Peyer's patch (tissue), 4 donors: ENCODE measurements at regions not wholly inside any gene's neighbourhood (a gene's known extent, or its start where the extent isn't known, plus 50 kb on each side); places are given as distances from the start of the nearest gene placed in this dataset.

ENCODE experiments used
- CTCF ChIP-seq, 6 experiments: fragments of 450-650 bp in 4 of 6; fragments of 200-600 bp in 2 of 6; sonication (generic) in 1 of 6; IDR thresholded peaks; one replicate each; pipeline ENCODE4 v1.5.1; 2017 to 2019; ENCODE audit warnings: antibody characterized with exemption in 6 of 6, mild to moderate bottlenecking in 3 of 6, moderate library complexity in 1 of 6
- POLR2A ChIP-seq, 2 donors: fragments of 450-650 bp; IDR thresholded peaks; one replicate each; pipeline ENCODE4 v1.5.1; 2017; ENCODE audit warnings: antibody characterized with exemption in 2 of 2, mild to moderate bottlenecking in 2 of 2, moderate library complexity in 2 of 2

- TF ChIP-seq CTCF (IDR thresholded peaks at IDR 0.05) (no peak), POLR2A (IDR thresholded peaks at IDR 0.05) (no peak)
These were observed 238.3 kb upstream of the OR4E1 start for GRCh38 chr14:21911877-21912276.
